Neural progenitor cell (in vitro differentiated cells): ENCODE measurements at regions not wholly inside any gene's neighbourhood (a gene's known extent, or its start where the extent isn't known, plus 50 kb on each side); places are given as distances from the start of the nearest gene placed in this dataset.
A peak's percentile ranks its signal among the peaks of the same experiment; 100 is the strongest.

Experiments
- DNase-seq: peaks from one replicate; pipeline ENCODE4 v3.0.0-alpha.2; 2016; ENCODE audit warnings: low spot score
- H2AFZ ChIP-seq: fragments of 200-600 bp; sonication (generic); replicated peaks from 2 replicates; pipeline ENCODE4 v1.6.1; 2016; ENCODE audit warnings: antibody characterized with exemption
- H3F3A ChIP-seq: fragments of 200-600 bp; sonication (generic); 2 replicates; pipeline ENCODE4 v1.6.1; 2016; ENCODE audit warnings: antibody characterized with exemption, low read depth
- H3K27ac ChIP-seq: fragments of 200-600 bp; sonication (generic); 2 replicates; pipeline ENCODE4 v1.5.1; 2016; ENCODE audit warnings: mild to moderate bottlenecking
- H3K27me3 ChIP-seq: fragments of 200-600 bp; sonication (generic); 2 replicates; pipeline ENCODE4 v1.6.1; 2016; ENCODE audit warnings: mild to moderate bottlenecking, moderate library complexity
- H3K36me3 ChIP-seq: fragments of 200-600 bp; sonication (generic); 2 replicates; pipeline ENCODE4 v1.5.1; 2016
- H3K4me1 ChIP-seq: fragments of 200-600 bp; sonication (generic); 2 replicates; pipeline ENCODE4 v1.6.1; 2016; ENCODE audit warnings: mixed run types
- H3K4me2 ChIP-seq: fragments of 200-600 bp; sonication (generic); 2 replicates; pipeline ENCODE4 v1.6.1; 2016
- H3K4me3 ChIP-seq: fragments of 200-600 bp; sonication (generic); 2 replicates; pipeline ENCODE4 v1.5.1; 2016
- H3K79me2 ChIP-seq: fragments of 200-600 bp; sonication (generic); 2 replicates; pipeline ENCODE4 v1.6.1; 2016; ENCODE audit warnings: low read depth
- H3K9ac ChIP-seq: fragments of 200-600 bp; sonication (generic); 2 replicates; pipeline ENCODE4 v1.6.1; 2016
- H3K9me3 ChIP-seq: fragments of 200-600 bp; sonication (generic); 2 replicates; pipeline ENCODE4 v1.5.1; 2016; ENCODE audit warnings: low read depth
- H4K20me1 ChIP-seq: fragments of 200-600 bp; sonication (generic); 2 replicates; pipeline ENCODE4 v1.6.1; 2016; ENCODE audit warnings: low read depth
- H3K27ac Mint-ChIP-seq: 3 replicates; pipeline ENCODE4 v1.8.0; 2021; ENCODE audit warnings: mixed read lengths
- H3K27me3 Mint-ChIP-seq: 2 replicates; pipeline ENCODE4 v1.8.0; 2022; ENCODE audit warnings: low read depth, mild to moderate bottlenecking, inconsistent platforms, moderate library complexity, mixed read lengths; ENCODE audit not compliant: insufficient read depth
- H3K36me3 Mint-ChIP-seq: 3 replicates; pipeline ENCODE4 v1.8.0; 2021; ENCODE audit warnings: mixed read lengths
- H3K4me1 Mint-ChIP-seq: 3 replicates; pipeline ENCODE4 v1.8.0; 2021; ENCODE audit warnings: mixed read lengths
- H3K4me3 Mint-ChIP-seq: 3 replicates; pipeline ENCODE4 v1.8.0; 2021; ENCODE audit warnings: mild to moderate bottlenecking, moderate library complexity, mixed read lengths
- H3K9me3 Mint-ChIP-seq: 3 replicates; pipeline ENCODE4 v1.8.0; 2020; ENCODE audit warnings: mixed read lengths
- EZH2 ChIP-seq: fragments of 200-600 bp; sonication (generic); IDR thresholded peaks from 2 replicates; pipeline ENCODE4 v1.6.1; 2017; ENCODE audit warnings: antibody characterized with exemption, mild to moderate bottlenecking, moderate library complexity
- EZH2phosphoT487 ChIP-seq: fragments of 200-600 bp; sonication (generic); IDR thresholded peaks from 2 replicates; pipeline ENCODE4 v1.6.1; 2017; ENCODE audit warnings: antibody characterized with exemption
- TF ChIP-seq, protein P1 (sequence below): fragments of 200-600 bp; sonication (generic); IDR thresholded peaks from 2 replicates; pipeline ENCODE4 v1.5.1; 2017; ENCODE audit warnings: antibody characterized with exemption, mild to moderate bottlenecking

DNA sequence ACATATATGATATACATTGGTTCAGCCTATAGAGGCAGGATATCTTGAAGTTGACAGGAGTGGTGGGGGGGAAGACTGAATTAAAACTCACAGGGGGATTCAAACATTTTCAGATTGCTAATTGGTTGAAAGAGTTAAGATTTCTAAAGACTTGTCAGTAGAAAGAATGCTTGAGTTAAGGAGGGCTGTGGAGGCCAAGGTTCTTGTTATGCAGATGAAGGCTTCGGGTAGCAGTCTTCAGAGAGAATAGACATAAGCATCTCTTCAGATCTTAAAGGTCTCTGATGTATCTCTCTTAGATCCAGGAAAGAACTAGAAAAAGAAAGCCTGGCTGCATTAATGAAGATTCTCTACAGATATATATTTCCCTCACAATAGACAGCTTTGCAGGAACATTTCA is 209.8 kb upstream of the SEMA3D start:
- H3K4me2 ChIP-seq = no peak overlapping the region
- no peaks in the 10 kb centered on the region for H3K27me3 ChIP-seq
- DNase-seq = no peak
- no peak overlapping the region for H3K27ac ChIP-seq
- H3K36me3 ChIP-seq = no peaks in the 10 kb centered on the region
- Mint-ChIP-seq H3K4me3 (no peak overlapping the region), H3K36me3 (no peaks in the 10 kb centered on the region), H3K27me3 (peaks cover 3% of the 10 kb centered on the region), H3K9me3 (peaks cover 3% of the 10 kb centered on the region), H3K4me1 (peaks cover 5% of the 10 kb centered on the region), H3K27ac (peak overlapping the region; percentile 31)
- H3K9me3 ChIP-seq = no peaks in the 10 kb centered on the region
- H2AFZ ChIP-seq = no peak overlapping the region
- H3K4me1 ChIP-seq = peaks cover 4% of the 10 kb centered on the region
- H4K20me1 ChIP-seq = no peaks in the 10 kb centered on the region
- H3F3A ChIP-seq = no peaks in the 10 kb centered on the region
- TF ChIP-seq, protein P1, sequence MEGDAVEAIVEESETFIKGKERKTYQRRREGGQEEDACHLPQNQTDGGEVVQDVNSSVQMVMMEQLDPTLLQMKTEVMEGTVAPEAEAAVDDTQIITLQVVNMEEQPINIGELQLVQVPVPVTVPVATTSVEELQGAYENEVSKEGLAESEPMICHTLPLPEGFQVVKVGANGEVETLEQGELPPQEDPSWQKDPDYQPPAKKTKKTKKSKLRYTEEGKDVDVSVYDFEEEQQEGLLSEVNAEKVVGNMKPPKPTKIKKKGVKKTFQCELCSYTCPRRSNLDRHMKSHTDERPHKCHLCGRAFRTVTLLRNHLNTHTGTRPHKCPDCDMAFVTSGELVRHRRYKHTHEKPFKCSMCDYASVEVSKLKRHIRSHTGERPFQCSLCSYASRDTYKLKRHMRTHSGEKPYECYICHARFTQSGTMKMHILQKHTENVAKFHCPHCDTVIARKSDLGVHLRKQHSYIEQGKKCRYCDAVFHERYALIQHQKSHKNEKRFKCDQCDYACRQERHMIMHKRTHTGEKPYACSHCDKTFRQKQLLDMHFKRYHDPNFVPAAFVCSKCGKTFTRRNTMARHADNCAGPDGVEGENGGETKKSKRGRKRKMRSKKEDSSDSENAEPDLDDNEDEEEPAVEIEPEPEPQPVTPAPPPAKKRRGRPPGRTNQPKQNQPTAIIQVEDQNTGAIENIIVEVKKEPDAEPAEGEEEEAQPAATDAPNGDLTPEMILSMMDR = no peak
- TF ChIP-seq EZH2phosphoT487 = no peak
- TF ChIP-seq EZH2 = no peak
- H3K9ac ChIP-seq = no peak overlapping the region
- H3K79me2 ChIP-seq = no peaks in the 10 kb centered on the region
- no peak overlapping the region for H3K4me3 ChIP-seq

DNA sequence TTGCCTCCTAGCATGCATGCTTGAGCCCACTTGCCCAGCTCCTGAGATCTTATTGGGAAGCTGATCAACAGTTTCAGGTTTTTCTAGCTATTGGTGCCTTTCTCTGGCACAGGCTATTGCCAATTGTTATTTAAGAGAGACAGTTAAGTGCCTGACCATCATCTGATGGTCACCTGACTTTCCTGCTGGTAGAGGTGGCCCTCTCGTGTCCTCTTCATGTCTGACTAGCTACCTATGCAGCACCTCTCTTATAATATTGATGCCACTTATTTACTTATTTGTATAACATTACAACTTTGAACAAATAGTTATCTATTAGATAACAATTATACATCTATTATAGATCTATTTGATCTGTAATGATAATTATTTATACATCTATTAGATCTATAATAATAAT is 205.9 kb upstream of the SEMA3D start:
- Histone ChIP-seq H3K4me3 (no peak overlapping the region), H4K20me1 (no peaks in the 10 kb centered on the region), H3F3A (no peaks in the 10 kb centered on the region), H3K79me2 (no peaks in the 10 kb centered on the region), H2AFZ (no peak overlapping the region), H3K9me3 (no peaks in the 10 kb centered on the region), H3K27me3 (no peaks in the 10 kb centered on the region), H3K4me2 (no peak overlapping the region), H3K36me3 (no peaks in the 10 kb centered on the region), H3K9ac (no peak overlapping the region), H3K4me1 (peaks cover 4% of the 10 kb centered on the region), H3K27ac (no peak overlapping the region)
- H3K4me1 Mint-ChIP-seq = peaks cover 5% of the 10 kb centered on the region
- peaks cover 3% of the 10 kb centered on the region for H3K9me3 Mint-ChIP-seq
- no peak overlapping the region for H3K4me3 Mint-ChIP-seq
- peaks cover 3% of the 10 kb centered on the region for H3K27me3 Mint-ChIP-seq
- DNase-seq = no peak
- H3K27ac Mint-ChIP-seq = no peak overlapping the region
- no peak for TF ChIP-seq EZH2
- TF ChIP-seq EZH2phosphoT487 = no peak
- TF ChIP-seq, protein P1 = no peak
- no peaks in the 10 kb centered on the region for H3K36me3 Mint-ChIP-seq

DNA sequence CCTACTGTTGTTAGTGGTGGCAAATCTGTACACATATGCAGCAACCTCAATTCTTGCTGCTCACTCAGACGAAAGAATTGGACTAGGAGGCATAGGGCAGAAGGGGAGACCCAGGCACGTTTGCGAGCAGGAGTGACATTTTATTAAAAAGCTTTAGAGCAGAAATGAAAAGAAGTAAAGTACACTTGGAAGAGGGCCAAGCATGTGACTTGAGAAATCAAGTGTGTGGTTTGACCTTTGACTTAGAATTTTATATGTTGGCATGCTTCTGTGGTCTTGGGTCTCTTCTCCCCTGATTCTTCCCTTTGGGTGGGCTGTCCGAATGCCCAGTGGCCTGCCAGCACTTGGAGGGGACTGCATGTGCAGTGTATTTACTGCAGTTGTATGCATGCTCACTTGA is 205.5 kb upstream of the SEMA3D start:
- Histone ChIP-seq H3K27ac (no peak overlapping the region), H3K27me3 (no peaks in the 10 kb centered on the region), H3K79me2 (no peaks in the 10 kb centered on the region), H3K9me3 (no peaks in the 10 kb centered on the region), H3F3A (no peaks in the 10 kb centered on the region), H3K4me1 (peaks cover 4% of the 10 kb centered on the region), H4K20me1 (no peaks in the 10 kb centered on the region), H2AFZ (no peak overlapping the region), H3K9ac (no peak overlapping the region), H3K4me2 (no peak overlapping the region), H3K36me3 (no peaks in the 10 kb centered on the region), H3K4me3 (no peak overlapping the region)
- no peak overlapping the region for H3K27ac Mint-ChIP-seq
- no peak overlapping the region for H3K4me3 Mint-ChIP-seq
- H3K27me3 Mint-ChIP-seq = peaks cover 3% of the 10 kb centered on the region
- peaks cover 5% of the 10 kb centered on the region for H3K4me1 Mint-ChIP-seq
- H3K36me3 Mint-ChIP-seq = no peaks in the 10 kb centered on the region
- no peak for TF ChIP-seq EZH2phosphoT487
- TF ChIP-seq EZH2 = no peak
- TF ChIP-seq, protein P1 = no peak
- DNase-seq = no peak
- H3K9me3 Mint-ChIP-seq = peaks cover 3% of the 10 kb centered on the region

DNA sequence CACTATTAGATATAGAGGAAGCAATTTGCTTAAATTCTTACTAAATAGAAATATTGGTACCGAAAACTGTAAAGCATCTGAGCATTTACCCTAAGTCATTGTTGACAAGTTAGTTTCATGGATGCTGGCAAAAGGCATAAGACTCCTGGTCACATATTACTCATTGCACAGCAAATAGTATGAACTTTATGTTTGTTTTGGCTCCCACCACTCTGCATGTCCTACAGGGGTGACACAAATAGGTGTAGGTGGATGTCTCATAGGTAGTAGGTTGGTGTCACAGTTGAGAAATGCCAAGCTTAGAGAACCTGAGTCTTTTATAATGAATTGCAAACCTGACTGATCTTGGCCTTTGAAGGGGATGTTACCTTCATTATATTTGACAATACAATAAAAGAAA is 199.6 kb upstream of the SEMA3D start:
- Histone ChIP-seq H3K4me2 (no peak overlapping the region), H3K4me1 (no peaks in the 10 kb centered on the region), H3K27ac (no peak overlapping the region), H2AFZ (no peak overlapping the region), H3K9ac (no peak overlapping the region), H3K4me3 (no peak overlapping the region), H3K9me3 (no peaks in the 10 kb centered on the region), H4K20me1 (no peaks in the 10 kb centered on the region), H3K79me2 (no peaks in the 10 kb centered on the region), H3K27me3 (no peaks in the 10 kb centered on the region), H3K36me3 (no peaks in the 10 kb centered on the region), H3F3A (no peaks in the 10 kb centered on the region)
- H3K4me3 Mint-ChIP-seq = no peak overlapping the region
- H3K4me1 Mint-ChIP-seq = no peaks in the 10 kb centered on the region
- H3K27me3 Mint-ChIP-seq = no peaks in the 10 kb centered on the region
- no peaks in the 10 kb centered on the region for H3K36me3 Mint-ChIP-seq
- DNase-seq = no peak
- H3K27ac Mint-ChIP-seq = no peak overlapping the region
- TF ChIP-seq EZH2phosphoT487 (no peak), EZH2 (no peak)
- TF ChIP-seq, protein P1 = no peak
- no peaks in the 10 kb centered on the region for H3K9me3 Mint-ChIP-seq
